SK-N-SH (cell line): ENCODE measurements at regions not wholly inside any gene's neighbourhood (a gene's known extent, or its start where the extent isn't known, plus 50 kb on each side); places are given as distances from the start of the nearest gene placed in this dataset.

Experiments
- CTCF ChIA-PET: fragments of 300-600, 350-600 bp; formaldehyde crosslinking; extraction: SDS; loops from one replicate; lab custom pipeline; 2021; lab: Yijun Ruan, JAX
- POLR2A ChIA-PET: fragments of 350-600 bp; sonication (Branson Sonifier 250); formaldehyde crosslinking; extraction: SDS; loops from one replicate; lab custom pipeline; 2020; ENCODE audit warnings: antibody characterized with exemption, inconsistent platforms; lab: Yijun Ruan, JAX
- DNase-seq: peaks from one replicate; pipeline ENCODE4 v3.0.0; 2012
- H2AFZ ChIP-seq: fragments of 200-600 bp; sonication (generic); 2 replicates; pipeline ENCODE4 v1.8.1; 2016; ENCODE audit warnings: antibody characterized with exemption, mild to moderate bottlenecking, low read depth
- H3F3A ChIP-seq: fragments of 200-600 bp; sonication (generic); replicated peaks from 2 replicates; pipeline ENCODE3; 2016; ENCODE audit warnings: antibody characterized with exemption, mild to moderate bottlenecking; ENCODE audit not compliant: insufficient read depth
- H3K27ac ChIP-seq, 2 experiments: fragments of 200-500 bp in 1 of 2; fragments of 200-600 bp in 1 of 2; sonication (Bioruptor generic) in 1 of 2; sonication (generic), shearing (Covaris generic) in 1 of 2; 2 replicates each; pipeline versions ENCODE4 v1.5.1 to v1.6.1; 2014 to 2016; ENCODE audit warnings: low read depth in 2 of 2, inconsistent platforms in 1 of 2, low read length in 1 of 2, mild to moderate bottlenecking in 1 of 2, mixed read lengths in 1 of 2
- H3K27me3 ChIP-seq: fragments of 200-600 bp; sonication (generic), shearing (Covaris generic); 2 replicates; pipeline ENCODE4 v1.6.1; 2016; ENCODE audit warnings: mixed run types; ENCODE audit not compliant: insufficient read depth
- H3K36me3 ChIP-seq, 2 experiments: fragments of 200-500 bp in 1 of 2; fragments of 200-600 bp in 1 of 2; sonication (Bioruptor generic) in 1 of 2; sonication (generic) in 1 of 2; replicated peaks in 1 of 2; 2 replicates each; pipeline versions ENCODE3 to v1.5.1; 2014 to 2016; ENCODE audit warnings: low read length in 1 of 2, mild to moderate bottlenecking in 1 of 2; ENCODE audit not compliant: insufficient read depth in 2 of 2, control insufficient read depth in 1 of 2
- H3K4me1 ChIP-seq, 2 experiments: fragments of 200-500 bp in 1 of 2; fragments of 200-600 bp in 1 of 2; sonication (Bioruptor generic) in 1 of 2; sonication (generic), shearing (Covaris generic) in 1 of 2; 2 replicates each; pipeline versions ENCODE4 v1.5.1 to v1.6.1; 2014 to 2016; ENCODE audit warnings: low read depth in 1 of 2, low read length in 1 of 2, mixed run types in 1 of 2; ENCODE audit not compliant: insufficient read depth in 2 of 2, control insufficient read depth in 1 of 2
- H3K4me2 ChIP-seq: fragments of 200-600 bp; sonication (generic), shearing (Covaris generic); 2 replicates; pipeline ENCODE4 v1.6.1; 2017; ENCODE audit warnings: mixed run types
- H3K4me3 ChIP-seq, 2 experiments: fragments of 200-500 bp in 1 of 2; fragments of 200-600 bp in 1 of 2; sonication (Bioruptor generic) in 1 of 2; sonication (generic), shearing (Covaris generic) in 1 of 2; 2 replicates each; pipeline versions ENCODE4 v1.5.1 to v1.8.1; 2014 to 2016; ENCODE audit warnings: low read depth in 2 of 2, inconsistent platforms in 1 of 2, low read length in 1 of 2, mild to moderate bottlenecking in 1 of 2, mixed read lengths in 1 of 2, moderate library complexity in 1 of 2
- H3K79me2 ChIP-seq: fragments of 200-600 bp; sonication (generic); 2 replicates; pipeline ENCODE4 v1.8.1; 2017; ENCODE audit warnings: mild to moderate bottlenecking; ENCODE audit not compliant: insufficient read depth
- H3K9ac ChIP-seq: fragments of 200-600 bp; sonication (generic); 2 replicates; pipeline ENCODE4 v1.6.1; 2017; ENCODE audit warnings: mixed run types
- H3K9me2 ChIP-seq: fragments of 200-600 bp; sonication (generic); 2 replicates; pipeline ENCODE4 v1.6.1; 2017; ENCODE audit warnings: mixed run types
- H3K9me3 ChIP-seq: fragments of 200-600 bp; sonication (generic); 2 replicates; pipeline ENCODE4 v1.6.1; 2017; ENCODE audit warnings: mixed run types, mild to moderate bottlenecking, moderate library complexity
- H4K20me1 ChIP-seq: fragments of 200-600 bp; sonication (generic); 2 replicates; pipeline ENCODE4 v1.6.1; 2017; ENCODE audit warnings: mild to moderate bottlenecking, mixed run types; ENCODE audit not compliant: insufficient read depth
- CHD2 ChIP-seq: fragments of 150-350 bp; IDR thresholded peaks from 2 replicates; pipeline ENCODE4 v1.6.1; 2018; ENCODE audit warnings: low read length; ENCODE audit not compliant: partially characterized antibody
- EP300 ChIP-seq, 2 experiments: IDR thresholded peaks; 2 replicates each; pipeline versions ENCODE4 v1.4.0 to v1.6.1; 2012; ENCODE audit warnings: borderline replicate concordance in 1 of 2, low read depth in 1 of 2, low read length in 1 of 2
- FOSL2 ChIP-seq: IDR thresholded peaks from 2 replicates; pipeline ENCODE4 v1.4.0; 2012; ENCODE audit warnings: low read depth, mild to moderate bottlenecking, moderate library complexity, borderline replicate concordance
- JUND ChIP-seq: IDR thresholded peaks from 2 replicates; pipeline ENCODE4 v1.4.0; 2012
- NFIC ChIP-seq: IDR thresholded peaks from 2 replicates; pipeline ENCODE4 v1.4.0; 2012; ENCODE audit warnings: borderline replicate concordance
- NRF1 ChIP-seq: IDR thresholded peaks from 2 replicates; pipeline ENCODE4 v1.6.1; 2012; ENCODE audit warnings: low read depth, mild to moderate bottlenecking, low read length
- RAD21 ChIP-seq: IDR thresholded peaks from 2 replicates; pipeline ENCODE4 v1.6.1; 2012; ENCODE audit warnings: mild to moderate bottlenecking, low read length
- RXRA ChIP-seq: IDR thresholded peaks from 2 replicates; pipeline ENCODE4 v1.4.0; 2012; ENCODE audit warnings: low read depth, mild to moderate bottlenecking, borderline replicate concordance
- SMC3 ChIP-seq: IDR thresholded peaks from 2 replicates; pipeline ENCODE4 v1.6.1; 2012; ENCODE audit warnings: low read depth, low read length, improper control_type of control experiment
- TAF1 ChIP-seq: IDR thresholded peaks from 2 replicates; pipeline ENCODE4 v1.6.1; 2012; ENCODE audit warnings: low read depth, mild to moderate bottlenecking, low read length, moderate library complexity, borderline replicate concordance
- TCF12 ChIP-seq: IDR thresholded peaks from 2 replicates; pipeline ENCODE4 v1.4.0; 2012
- WGBS: methylation state at CpG from one replicate; pipeline ENCODE4 v1.1.6; 2017; ENCODE audit warnings: low lambda C conversion rate; 5-methylcytosine and 5-hydroxymethylcytosine counted together
- TF ChIP-seq, protein P1 (sequence below): fragments of 150-350 bp; IDR thresholded peaks from 2 replicates; pipeline ENCODE4 v1.6.1; 2016; ENCODE audit warnings: mild to moderate bottlenecking, low read depth, low read length
- TF ChIP-seq, protein P2 (sequence below): fragments of 200-600 bp; sonication (generic); IDR thresholded peaks from 2 replicates; pipeline ENCODE4 v1.6.1; 2017; ENCODE audit warnings: antibody characterized with exemption, mild to moderate bottlenecking, moderate library complexity
- TF ChIP-seq, protein P3 (sequence below): IDR thresholded peaks from 2 replicates; pipeline ENCODE4 v1.4.0; 2012; ENCODE audit warnings: low read depth, borderline replicate concordance
- TF ChIP-seq, protein P4 (sequence below): fragments of 150-350 bp; IDR thresholded peaks from 2 replicates; pipeline ENCODE4 v1.6.1; 2017; ENCODE audit warnings: antibody characterized with exemption, low read length, low read depth, borderline replicate concordance
- TF ChIP-seq, protein P5 (sequence below): IDR thresholded peaks from 2 replicates; pipeline ENCODE4 v1.4.0; 2012; ENCODE audit warnings: low read depth
- TF ChIP-seq, protein P6 (sequence below): IDR thresholded peaks from 2 replicates; pipeline ENCODE4; 2012

DNA sequence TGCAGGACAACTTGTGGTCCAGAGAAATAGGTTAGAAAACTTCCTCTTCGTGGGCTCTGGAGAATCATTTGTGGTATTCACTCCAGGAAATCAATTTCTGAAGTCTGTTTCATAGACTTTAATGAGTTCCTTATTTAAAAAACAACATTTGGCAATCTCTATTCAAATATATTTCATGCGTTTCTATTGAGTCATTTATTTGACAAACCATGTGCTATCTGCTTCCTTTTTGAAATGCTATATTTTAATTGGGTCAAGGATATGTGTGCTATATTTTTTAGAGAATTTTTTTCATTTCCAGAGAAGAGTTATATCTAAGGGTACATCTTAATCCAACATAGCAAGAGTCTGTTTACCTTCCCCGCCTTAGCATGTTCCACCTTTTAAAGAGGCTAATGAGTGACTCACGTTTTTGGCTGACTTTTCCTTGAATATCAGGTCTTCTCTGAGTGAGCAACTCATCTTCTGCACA is 252.4 kb upstream of the EGLN3 start:
- no peaks in the 10 kb centered on the region for H3F3A ChIP-seq
- no peak overlapping the region for H3K9ac ChIP-seq
- H3K27ac ChIP-seq: no peak overlapping the region
- H3K4me1 ChIP-seq: no peaks in the 10 kb centered on the region
- H3K79me2 ChIP-seq: no peaks in the 10 kb centered on the region
- TF ChIP-seq, protein P1, sequence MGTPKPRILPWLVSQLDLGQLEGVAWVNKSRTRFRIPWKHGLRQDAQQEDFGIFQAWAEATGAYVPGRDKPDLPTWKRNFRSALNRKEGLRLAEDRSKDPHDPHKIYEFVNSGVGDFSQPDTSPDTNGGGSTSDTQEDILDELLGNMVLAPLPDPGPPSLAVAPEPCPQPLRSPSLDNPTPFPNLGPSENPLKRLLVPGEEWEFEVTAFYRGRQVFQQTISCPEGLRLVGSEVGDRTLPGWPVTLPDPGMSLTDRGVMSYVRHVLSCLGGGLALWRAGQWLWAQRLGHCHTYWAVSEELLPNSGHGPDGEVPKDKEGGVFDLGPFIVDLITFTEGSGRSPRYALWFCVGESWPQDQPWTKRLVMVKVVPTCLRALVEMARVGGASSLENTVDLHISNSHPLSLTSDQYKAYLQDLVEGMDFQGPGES: no peak
- TF ChIP-seq SMC3 (no peak), TCF12 (no peak), EP300 (IDR thresholded peaks at IDR 0.05; ENCODE audit: borderline replicate concordance in 1 of 2, low read depth in 1 of 2, low read length in 1 of 2) (no peak), RAD21 (no peak), TAF1 (no peak), CHD2 (no peak), NRF1 (no peak), JUND (no peak), NFIC (no peak), RXRA (no peak), FOSL2 (no peak)
- TF ChIP-seq, protein P2, sequence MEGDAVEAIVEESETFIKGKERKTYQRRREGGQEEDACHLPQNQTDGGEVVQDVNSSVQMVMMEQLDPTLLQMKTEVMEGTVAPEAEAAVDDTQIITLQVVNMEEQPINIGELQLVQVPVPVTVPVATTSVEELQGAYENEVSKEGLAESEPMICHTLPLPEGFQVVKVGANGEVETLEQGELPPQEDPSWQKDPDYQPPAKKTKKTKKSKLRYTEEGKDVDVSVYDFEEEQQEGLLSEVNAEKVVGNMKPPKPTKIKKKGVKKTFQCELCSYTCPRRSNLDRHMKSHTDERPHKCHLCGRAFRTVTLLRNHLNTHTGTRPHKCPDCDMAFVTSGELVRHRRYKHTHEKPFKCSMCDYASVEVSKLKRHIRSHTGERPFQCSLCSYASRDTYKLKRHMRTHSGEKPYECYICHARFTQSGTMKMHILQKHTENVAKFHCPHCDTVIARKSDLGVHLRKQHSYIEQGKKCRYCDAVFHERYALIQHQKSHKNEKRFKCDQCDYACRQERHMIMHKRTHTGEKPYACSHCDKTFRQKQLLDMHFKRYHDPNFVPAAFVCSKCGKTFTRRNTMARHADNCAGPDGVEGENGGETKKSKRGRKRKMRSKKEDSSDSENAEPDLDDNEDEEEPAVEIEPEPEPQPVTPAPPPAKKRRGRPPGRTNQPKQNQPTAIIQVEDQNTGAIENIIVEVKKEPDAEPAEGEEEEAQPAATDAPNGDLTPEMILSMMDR: no peak
- TF ChIP-seq, protein P3, sequence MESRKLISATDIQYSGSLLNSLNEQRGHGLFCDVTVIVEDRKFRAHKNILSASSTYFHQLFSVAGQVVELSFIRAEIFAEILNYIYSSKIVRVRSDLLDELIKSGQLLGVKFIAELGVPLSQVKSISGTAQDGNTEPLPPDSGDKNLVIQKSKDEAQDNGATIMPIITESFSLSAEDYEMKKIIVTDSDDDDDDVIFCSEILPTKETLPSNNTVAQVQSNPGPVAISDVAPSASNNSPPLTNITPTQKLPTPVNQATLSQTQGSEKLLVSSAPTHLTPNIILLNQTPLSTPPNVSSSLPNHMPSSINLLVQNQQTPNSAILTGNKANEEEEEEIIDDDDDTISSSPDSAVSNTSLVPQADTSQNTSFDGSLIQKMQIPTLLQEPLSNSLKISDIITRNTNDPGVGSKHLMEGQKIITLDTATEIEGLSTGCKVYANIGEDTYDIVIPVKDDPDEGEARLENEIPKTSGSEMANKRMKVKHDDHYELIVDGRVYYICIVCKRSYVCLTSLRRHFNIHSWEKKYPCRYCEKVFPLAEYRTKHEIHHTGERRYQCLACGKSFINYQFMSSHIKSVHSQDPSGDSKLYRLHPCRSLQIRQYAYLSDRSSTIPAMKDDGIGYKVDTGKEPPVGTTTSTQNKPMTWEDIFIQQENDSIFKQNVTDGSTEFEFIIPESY: no peak
- TF ChIP-seq, protein P4, sequence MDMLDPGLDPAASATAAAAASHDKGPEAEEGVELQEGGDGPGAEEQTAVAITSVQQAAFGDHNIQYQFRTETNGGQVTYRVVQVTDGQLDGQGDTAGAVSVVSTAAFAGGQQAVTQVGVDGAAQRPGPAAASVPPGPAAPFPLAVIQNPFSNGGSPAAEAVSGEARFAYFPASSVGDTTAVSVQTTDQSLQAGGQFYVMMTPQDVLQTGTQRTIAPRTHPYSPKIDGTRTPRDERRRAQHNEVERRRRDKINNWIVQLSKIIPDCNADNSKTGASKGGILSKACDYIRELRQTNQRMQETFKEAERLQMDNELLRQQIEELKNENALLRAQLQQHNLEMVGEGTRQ: no peak
- TF ChIP-seq, protein P5, sequence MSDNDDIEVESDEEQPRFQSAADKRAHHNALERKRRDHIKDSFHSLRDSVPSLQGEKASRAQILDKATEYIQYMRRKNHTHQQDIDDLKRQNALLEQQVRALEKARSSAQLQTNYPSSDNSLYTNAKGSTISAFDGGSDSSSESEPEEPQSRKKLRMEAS: no peak
- TF ChIP-seq, protein P6, sequence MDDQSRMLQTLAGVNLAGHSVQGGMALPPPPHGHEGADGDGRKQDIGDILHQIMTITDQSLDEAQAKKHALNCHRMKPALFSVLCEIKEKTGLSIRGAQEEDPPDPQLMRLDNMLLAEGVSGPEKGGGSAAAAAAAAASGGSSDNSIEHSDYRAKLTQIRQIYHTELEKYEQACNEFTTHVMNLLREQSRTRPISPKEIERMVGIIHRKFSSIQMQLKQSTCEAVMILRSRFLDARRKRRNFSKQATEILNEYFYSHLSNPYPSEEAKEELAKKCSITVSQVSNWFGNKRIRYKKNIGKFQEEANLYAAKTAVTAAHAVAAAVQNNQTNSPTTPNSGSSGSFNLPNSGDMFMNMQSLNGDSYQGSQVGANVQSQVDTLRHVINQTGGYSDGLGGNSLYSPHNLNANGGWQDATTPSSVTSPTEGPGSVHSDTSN: no peak
- TF ChIP-seq, all 33 proteins: peak for 0
- no peaks in the 10 kb centered on the region for H3K9me3 ChIP-seq
- no peak overlapping the region for H3K4me2 ChIP-seq
- H3K36me3 ChIP-seq: no peaks in the 10 kb centered on the region
- ChIA-PET CTCF (no interaction called here), POLR2A (no interaction called here)
- no peaks in the 10 kb centered on the region for H3K27me3 ChIP-seq
- DNase-seq: no peak
- H4K20me1 ChIP-seq: no peaks in the 10 kb centered on the region
- no peak overlapping the region for H3K4me3 ChIP-seq
- WGBS: 30% methylated on average over 4 of the region's 4 CpGs
- H3K9me2 ChIP-seq: no peaks in the 10 kb centered on the region
- H2AFZ ChIP-seq: no peak overlapping the region
